Body of pancreas (tissue), 4 donors: ENCODE measurements at regions not wholly inside any gene's neighbourhood (a gene's known extent, or its start where the extent isn't known, plus 50 kb on each side); places are given as distances from the start of the nearest gene placed in this dataset.

Experiments used
- ATAC-seq: fragments of 150-250 bp; one replicate; pipeline ENCODE4 v1.9.1; 2016
- DNase-seq, 4 donors: peaks; one replicate each; pipeline ENCODE4 v3.0.0-alpha.2; 2019
- H3K27ac ChIP-seq, 4 donors: fragments of 200-600 bp; sonication (generic); 1 replicate in 3 of 4; 2 replicates in 1 of 4; pipeline versions ENCODE4 v1.5.1 to v1.6.1; 2016 to 2019; ENCODE audit warnings: mild to moderate bottlenecking in 1 of 4, mixed read lengths in 1 of 4, moderate library complexity in 1 of 4
- H3K27me3 ChIP-seq, 2 donors: fragments of 200-600 bp; sonication (generic); one replicate each; pipeline ENCODE4 v1.6.0; 2016; ENCODE audit warnings: mild to moderate bottlenecking in 1 of 2
- H3K36me3 ChIP-seq, 2 donors: fragments of 200-600 bp; sonication (generic); replicated peaks in 1 of 2; 2 replicates each; pipeline ENCODE4 v1.5.1; 2016; ENCODE audit warnings: low read depth in 2 of 2; ENCODE audit not compliant: insufficient read depth in 1 of 2
- H3K4me1 ChIP-seq: fragments of 200-600 bp; sonication (generic); one replicate; pipeline ENCODE4 v1.6.0; 2016
- H3K4me3 ChIP-seq, 2 donors: fragments of 200-600 bp; sonication (generic); 1 replicate in 1 of 2; 2 replicates in 1 of 2; pipeline ENCODE4 v1.5.1; 2016 to 2019
- H3K9me3 ChIP-seq, 3 donors: fragments of 200-600 bp; sonication (generic); 1 replicate in 2 of 3; 2 replicates in 1 of 3; pipeline ENCODE4 v1.5.1; 2016
- POLR2A ChIP-seq, 3 donors: fragments of 450-650 bp; IDR thresholded peaks; one replicate each; pipeline ENCODE4 v1.6.1; 2016; ENCODE audit warnings: antibody characterized with exemption in 3 of 3, mild to moderate bottlenecking in 2 of 3
- WGBS, 2 donors: methylation state at CpG; one replicate each; pipeline ENCODE4 v1.1.5; 2017; 5-methylcytosine and 5-hydroxymethylcytosine counted together
- intact Hi-C: fragments of 100-400 bp; cut with DNase I; formaldehyde crosslinking; loops from one replicate; pipeline ENCODE4 v1.15.1; 2023
- TF ChIP-seq, protein P1 (sequence below), 7 experiments: fragments of 450-650 bp in 4 of 7; fragments of 200-600 bp in 3 of 7; sonication (generic) in 3 of 7; IDR thresholded peaks; one replicate each; pipeline ENCODE4 v1.5.1; 2016 to 2019; ENCODE audit warnings: antibody characterized with exemption in 7 of 7

DNA sequence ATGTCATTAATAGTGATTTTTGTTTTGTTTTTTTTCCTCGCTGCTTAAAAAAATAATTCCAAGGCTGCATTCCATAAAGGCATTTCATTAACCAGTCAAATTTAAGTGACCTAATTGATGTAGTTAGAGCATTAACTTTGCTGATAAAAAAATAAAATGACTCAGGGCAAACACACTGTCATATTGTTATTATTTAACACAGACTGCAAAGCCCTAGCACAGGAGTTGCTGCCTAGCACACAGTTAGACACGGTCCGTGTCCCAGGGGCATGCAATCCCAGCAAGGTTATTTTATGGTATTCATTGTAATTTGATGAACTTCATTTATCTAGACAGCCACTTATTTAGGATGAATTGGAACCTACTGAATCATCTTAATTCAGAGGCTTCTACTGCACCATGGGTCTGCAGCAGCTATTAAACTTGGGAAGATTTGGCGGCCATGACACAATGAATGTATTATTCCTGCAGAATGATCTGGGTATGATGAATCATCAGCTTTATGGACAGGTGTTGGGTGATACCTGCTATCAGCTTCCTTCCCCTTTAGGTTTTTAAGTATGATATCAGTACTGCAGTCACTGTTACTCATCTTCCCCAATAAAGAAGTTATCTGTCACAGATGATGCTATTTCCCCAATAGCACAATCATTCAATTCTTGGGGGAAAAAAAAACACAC lies 182.7 kb downstream of the PPARGC1A start:
- DNase-seq (no peak), ATAC-seq (peak; percentile 35)
- no peaks in the 10 kb centered on the region for H3K4me1 ChIP-seq
- TF ChIP-seq, protein P1, sequence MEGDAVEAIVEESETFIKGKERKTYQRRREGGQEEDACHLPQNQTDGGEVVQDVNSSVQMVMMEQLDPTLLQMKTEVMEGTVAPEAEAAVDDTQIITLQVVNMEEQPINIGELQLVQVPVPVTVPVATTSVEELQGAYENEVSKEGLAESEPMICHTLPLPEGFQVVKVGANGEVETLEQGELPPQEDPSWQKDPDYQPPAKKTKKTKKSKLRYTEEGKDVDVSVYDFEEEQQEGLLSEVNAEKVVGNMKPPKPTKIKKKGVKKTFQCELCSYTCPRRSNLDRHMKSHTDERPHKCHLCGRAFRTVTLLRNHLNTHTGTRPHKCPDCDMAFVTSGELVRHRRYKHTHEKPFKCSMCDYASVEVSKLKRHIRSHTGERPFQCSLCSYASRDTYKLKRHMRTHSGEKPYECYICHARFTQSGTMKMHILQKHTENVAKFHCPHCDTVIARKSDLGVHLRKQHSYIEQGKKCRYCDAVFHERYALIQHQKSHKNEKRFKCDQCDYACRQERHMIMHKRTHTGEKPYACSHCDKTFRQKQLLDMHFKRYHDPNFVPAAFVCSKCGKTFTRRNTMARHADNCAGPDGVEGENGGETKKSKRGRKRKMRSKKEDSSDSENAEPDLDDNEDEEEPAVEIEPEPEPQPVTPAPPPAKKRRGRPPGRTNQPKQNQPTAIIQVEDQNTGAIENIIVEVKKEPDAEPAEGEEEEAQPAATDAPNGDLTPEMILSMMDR (IDR thresholded peaks at IDR 0.05), result no peak
- no peak for TF ChIP-seq POLR2A (IDR thresholded peaks at IDR 0.05)
- 40 to 50% methylated on average over 4 of the region's 4 CpGs for WGBS, 2 donors
- no peaks in the 10 kb centered on the region for H3K27me3 ChIP-seq
- H3K27ac ChIP-seq, result peak overlapping the region in 1 of 4 donors; percentile 11
- intact Hi-C loops, result no loop called here
- no peak overlapping the region for H3K4me3 ChIP-seq
- no peaks in the 10 kb centered on the region for H3K9me3 ChIP-seq
- H3K36me3 ChIP-seq, result no peaks in the 10 kb centered on the region

DNA sequence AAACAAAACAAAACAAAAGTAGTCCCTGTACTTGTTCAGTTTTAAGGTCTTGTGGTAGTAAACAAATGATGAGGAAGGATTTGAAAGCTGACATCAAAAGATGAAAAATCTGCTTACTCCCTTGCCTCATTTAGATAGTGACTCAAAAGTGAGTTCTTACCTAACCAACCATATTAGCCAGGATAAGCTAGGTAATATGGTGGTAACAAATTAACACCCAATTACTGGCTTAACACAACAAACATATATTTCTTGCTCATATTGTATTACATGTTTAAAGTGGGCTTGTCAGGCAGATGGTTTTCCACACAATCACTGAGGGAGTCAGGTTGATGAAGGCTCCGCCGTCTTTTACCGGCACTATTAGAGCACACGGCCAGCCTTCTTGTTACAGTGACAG lies 189.7 kb downstream of the PPARGC1A start:
- Histone ChIP-seq H3K4me1 (no peaks in the 10 kb centered on the region), H3K27ac (no peak overlapping the region), H3K4me3 (no peak overlapping the region), H3K36me3 (no peaks in the 10 kb centered on the region), H3K27me3 (no peaks in the 10 kb centered on the region), H3K9me3 (no peaks in the 10 kb centered on the region)
- 90 to 93% methylated on average over 4 of the region's 4 CpGs for WGBS, 2 donors
- intact Hi-C loops, result no loop called here
- TF ChIP-seq, protein P1 (IDR thresholded peaks at IDR 0.05), result no peak
- no peak for TF ChIP-seq POLR2A (IDR thresholded peaks at IDR 0.05)
- ATAC-seq (no peak), DNase-seq (no peak)

DNA sequence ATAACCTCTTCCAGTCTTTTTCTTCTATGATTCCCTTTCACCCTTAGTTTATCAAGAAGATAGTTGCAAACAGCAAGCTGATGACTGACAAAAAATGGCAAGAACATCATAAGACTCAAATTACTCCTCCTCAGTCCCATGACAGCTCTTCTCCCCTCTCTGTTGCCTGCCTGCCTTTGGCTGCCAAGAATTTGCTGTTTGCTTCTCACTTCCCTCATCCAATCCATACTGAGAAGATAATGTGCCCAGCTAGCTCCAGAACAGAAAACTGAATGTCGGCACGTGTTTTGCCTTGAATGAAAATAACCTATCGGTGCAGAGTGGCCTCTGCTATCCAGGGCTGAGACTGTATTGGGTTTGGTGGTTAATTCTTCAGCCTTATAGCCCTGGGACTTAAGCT lies 192.1 kb downstream of the PPARGC1A start:
- no peaks in the 10 kb centered on the region for H3K27me3 ChIP-seq
- 80% methylated on average over 3 of the region's 3 CpGs for WGBS, 2 donors
- intact Hi-C loops, result no loop called here
- TF ChIP-seq POLR2A (IDR thresholded peaks at IDR 0.05), result no peak
- TF ChIP-seq, protein P1 (IDR thresholded peaks at IDR 0.05), result no peak
- DNase-seq, result no peak
- no peaks in the 10 kb centered on the region for H3K4me1 ChIP-seq
- H3K9me3 ChIP-seq, result no peaks in the 10 kb centered on the region
- H3K4me3 ChIP-seq, result no peak overlapping the region
- H3K27ac ChIP-seq, result no peak overlapping the region
- H3K36me3 ChIP-seq, result no peaks in the 10 kb centered on the region
- ATAC-seq, result no peak

DNA sequence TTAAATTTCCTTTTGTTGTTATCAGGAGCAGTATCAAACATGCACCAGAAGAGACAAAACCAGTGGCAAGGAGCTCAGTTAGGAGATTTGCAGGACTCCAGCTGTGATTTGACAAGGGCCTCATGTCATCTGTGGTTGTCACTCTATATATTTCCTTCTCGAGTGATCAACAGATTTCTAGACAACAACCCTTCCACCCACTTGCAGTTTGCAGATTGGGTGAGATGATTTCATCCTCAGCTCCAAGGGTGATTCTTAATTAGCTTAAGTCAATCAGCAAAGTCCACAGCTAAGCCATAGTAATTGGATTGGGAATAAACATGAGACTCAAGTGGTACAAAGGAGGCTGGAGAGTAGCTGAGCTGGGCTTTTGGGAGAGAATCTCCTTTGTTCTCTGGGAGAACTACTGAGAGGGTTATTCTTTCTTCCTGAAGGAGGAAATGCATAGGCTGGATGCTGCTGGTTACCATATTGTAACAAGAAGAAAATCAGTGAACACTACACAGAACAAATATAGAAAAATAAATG lies 192.8 kb downstream of the PPARGC1A start:
- ATAC-seq (no peak), DNase-seq (no peak)
- no peak overlapping the region for H3K4me3 ChIP-seq
- TF ChIP-seq POLR2A (IDR thresholded peaks at IDR 0.05), result no peak
- TF ChIP-seq, protein P1 (IDR thresholded peaks at IDR 0.05), result no peak
- intact Hi-C loops, result no loop called here
- no peaks in the 10 kb centered on the region for H3K9me3 ChIP-seq
- no peaks in the 10 kb centered on the region for H3K27me3 ChIP-seq
- H3K4me1 ChIP-seq, result no peaks in the 10 kb centered on the region
- WGBS, 2 donors, result 43 to 52% methylated on average over 1 of the region's 1 CpG
- no peaks in the 10 kb centered on the region for H3K36me3 ChIP-seq
- no peak overlapping the region for H3K27ac ChIP-seq
